GM21737 (cell line): ENCODE measurements at regions not wholly inside any gene's neighbourhood (a gene's known extent, or its start where the extent isn't known, plus 50 kb on each side); places are given as distances from the start of the nearest gene placed in this dataset.

Experiments used
- ATAC-seq: cut with Tn5 transposase; IDR thresholded peaks from one replicate; pipeline ENCODE4 v1.9.1; 2021; ENCODE audit warnings: mild to moderate bottlenecking, moderate library complexity; ENCODE audit not compliant: unreplicated experiment

DNA sequence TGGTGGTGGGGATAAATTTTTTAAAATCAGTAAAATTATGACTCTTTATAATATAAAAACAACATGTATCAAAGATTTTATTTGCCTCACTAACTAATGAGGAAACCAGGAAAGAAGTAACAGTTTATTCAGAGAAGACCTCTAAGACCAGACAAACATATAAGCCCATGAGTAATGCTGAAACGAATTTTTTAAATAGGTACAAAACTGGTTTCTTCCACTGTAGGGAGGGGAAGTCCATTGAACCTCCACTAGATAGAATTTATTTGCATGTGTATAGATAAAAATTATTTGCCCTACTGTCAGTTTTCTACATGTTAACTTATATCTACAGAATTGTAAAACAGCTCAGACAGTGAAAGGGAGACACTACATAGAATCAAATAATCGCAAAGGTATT lies 86.8 kb downstream of the ZC3H11B start:
- no peak for ATAC-seq

DNA sequence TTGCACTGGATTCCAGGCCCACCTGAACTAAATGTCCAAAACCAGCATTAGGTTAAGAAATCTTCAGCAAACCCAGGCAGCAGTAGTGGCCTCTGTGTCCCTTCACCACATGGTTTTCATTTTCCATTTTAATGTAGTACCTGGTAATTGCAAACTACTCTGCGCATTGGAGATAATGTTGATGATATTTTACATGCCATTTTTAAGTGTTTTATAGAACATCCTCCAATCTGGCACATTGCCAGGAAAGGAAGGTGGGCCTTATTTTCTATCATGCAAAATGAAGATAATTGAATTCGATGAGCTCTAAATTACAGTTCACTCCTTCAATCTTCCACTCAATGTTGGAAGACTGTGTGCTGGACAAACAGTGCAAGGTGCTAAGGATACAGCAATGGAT lies 89.5 kb downstream of the ZC3H11B start:
- ATAC-seq: no peak

- ATAC-seq: no peak
These were observed 91.6 kb downstream of the ZC3H11B start for GRCh38 chr1:219521325-219521724.

GRCh38 chr1:219520241-219520640 lies 92.7 kb downstream of the ZC3H11B start:
- no peak for ATAC-seq

- ATAC-seq: no peak
These were observed 94.0 kb downstream of the ZC3H11B start for GRCh38 chr1:219518907-219519248.

- ATAC-seq: no peak
These were observed 94.6 kb downstream of the ZC3H11B start for GRCh38 chr1:219518168-219518906.

DNA sequence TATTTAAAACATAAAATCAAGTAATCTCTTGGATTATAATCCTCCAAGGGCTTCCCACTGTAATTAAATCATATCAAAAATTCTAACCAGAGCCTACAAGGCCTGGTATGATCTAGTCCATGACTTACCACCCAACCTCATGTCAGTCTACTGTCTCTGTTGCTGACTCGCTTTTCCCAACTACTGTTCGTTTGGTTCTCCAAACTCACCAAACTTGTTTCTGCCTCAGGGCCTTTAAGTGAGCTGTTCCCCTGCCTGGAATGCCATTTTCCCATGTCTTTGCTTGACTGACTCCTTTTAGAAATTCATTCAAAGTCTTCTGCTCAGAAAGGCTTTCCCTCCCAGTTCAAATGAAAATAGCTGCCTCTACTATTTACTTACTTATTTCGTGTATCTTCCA lies 95.9 kb downstream of the ZC3H11B start:
- ATAC-seq: no peak

- no peak for ATAC-seq
These were observed 98.2 kb downstream of the ZC3H11B start for GRCh38 chr1:219514728-219515127.

- no peak for ATAC-seq
These were observed 105.5 kb downstream of the ZC3H11B start for GRCh38 chr1:219507437-219507836.

- no peak for ATAC-seq
These were observed 106.0 kb downstream of the ZC3H11B start for GRCh38 chr1:219506936-219507335.

DNA sequence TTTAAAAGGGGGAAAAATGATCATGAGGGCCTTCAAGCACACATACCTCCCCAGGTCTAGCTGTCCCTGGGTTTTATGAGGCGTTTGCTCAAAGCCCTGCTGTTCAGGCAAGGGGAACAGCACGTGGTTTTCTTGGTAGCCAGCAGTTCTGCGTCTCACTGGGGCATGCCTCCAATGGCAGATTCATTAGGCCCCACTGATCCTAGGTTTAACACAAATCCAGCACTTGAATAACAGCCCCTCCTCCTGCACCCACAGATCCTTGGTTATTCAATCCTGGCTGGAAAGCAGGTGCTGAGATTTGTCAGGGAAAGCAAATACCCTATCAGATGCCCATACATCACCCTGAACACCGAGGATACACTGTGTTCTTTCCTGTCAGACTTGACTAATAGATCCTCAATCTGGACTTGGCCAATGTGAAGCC lies 106.4 kb downstream of the ZC3H11B start:
- no peak for ATAC-seq

GRCh38 chr1:219505886-219506285 lies 107.0 kb downstream of the ZC3H11B start:
- ATAC-seq: no peak

DNA sequence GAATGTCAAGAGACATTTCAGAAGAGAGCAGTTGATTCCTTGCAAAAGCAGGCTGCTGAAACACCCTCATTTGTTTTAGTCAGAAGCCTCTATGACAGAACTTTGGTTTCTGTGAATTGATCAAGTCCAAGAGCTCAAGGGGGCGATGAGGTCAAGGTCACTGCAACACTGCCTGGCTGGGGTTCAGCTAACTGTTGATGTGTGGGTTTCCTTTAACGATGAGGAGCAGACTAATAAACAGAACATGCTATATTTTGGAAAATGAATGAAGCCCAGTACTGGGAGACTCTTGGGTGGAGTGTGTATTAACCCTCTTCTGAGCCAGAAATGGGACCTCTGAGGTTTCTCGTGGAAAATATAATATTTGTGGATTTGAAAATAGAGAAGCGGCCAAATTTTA lies 109.3 kb downstream of the ZC3H11B start:
- ATAC-seq: no peak

DNA sequence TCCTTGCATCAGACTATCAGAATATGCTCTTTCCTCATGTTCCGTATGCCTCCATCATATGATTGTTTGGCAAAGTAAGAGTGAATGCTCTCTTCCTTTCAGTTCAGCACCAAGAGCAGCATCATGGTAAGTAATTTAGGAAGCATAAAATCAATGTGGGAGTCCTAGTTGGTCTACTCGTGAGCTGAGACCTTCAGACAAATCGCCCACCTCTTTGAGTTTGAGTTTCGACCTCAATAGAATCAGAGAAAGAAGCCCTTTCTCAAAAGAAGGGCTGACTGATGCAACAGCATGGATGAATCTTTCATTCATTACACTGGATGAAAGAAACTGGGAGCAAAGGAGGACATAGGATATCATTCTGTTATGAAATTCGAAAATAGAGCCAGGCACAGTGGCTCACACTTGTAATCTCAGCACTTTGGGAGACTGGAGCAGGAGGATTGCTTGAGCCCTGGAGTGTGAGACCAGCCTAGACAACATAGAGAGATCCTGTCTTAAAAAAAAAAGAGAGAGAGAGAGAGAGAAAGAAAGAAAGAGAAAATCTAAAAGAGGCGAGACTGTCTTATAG lies 112.5 kb downstream of the ZC3H11B start:
- no peak for ATAC-seq

- ATAC-seq: no peak
These were observed 114.2 kb downstream of the ZC3H11B start for GRCh38 chr1:219498666-219499065.

GRCh38 chr1:219495737-219496408 lies 117.0 kb downstream of the ZC3H11B start:
- no peak for ATAC-seq

DNA sequence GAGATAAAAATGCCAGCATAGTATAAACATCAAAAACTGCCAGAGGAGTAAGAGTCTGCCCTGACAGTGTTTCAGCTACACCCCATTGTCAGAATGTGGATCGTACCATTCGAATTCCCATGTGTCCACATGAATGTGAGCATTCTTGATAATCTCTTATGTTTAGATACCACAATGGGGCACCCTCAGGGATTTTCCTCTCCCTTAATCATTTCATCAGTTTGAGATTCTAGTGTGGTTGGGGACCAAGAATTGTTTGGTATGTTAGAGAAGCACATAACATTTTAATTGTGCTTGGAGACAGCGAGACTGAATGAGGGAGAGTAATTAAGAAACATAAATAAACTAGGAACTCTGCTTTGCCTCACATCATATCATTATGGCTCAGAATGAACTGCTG lies 120.2 kb downstream of the ZC3H11B start:
- no peak for ATAC-seq

- ATAC-seq: no peak
These were observed 122.3 kb downstream of the ZC3H11B start for GRCh38 chr1:219490566-219490965.

GRCh38 chr1:219489636-219490035 lies 123.3 kb downstream of the ZC3H11B start:
- ATAC-seq: no peak

DNA sequence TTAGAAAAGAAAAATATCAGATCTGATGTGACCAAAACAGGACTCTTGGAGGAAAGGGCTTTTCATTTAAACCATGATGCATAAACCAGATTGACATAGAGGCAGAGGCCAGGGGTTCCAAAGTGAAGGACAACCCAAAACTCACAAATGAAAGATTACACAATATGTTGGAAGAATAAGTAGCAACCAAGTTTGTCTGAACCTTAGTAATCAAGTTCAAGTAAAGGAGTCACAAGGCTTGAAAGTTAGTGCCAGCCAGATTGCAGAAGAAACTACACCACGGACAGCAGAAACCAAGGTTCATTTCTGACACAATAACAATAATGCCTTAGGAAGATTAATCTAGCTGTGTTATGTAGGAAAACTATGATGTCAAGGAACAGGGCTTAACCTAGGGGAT lies 124.6 kb downstream of the ZC3H11B start:
- ATAC-seq: no peak

- ATAC-seq: no peak
These were observed 129.4 kb downstream of the ZC3H11B start for GRCh38 chr1:219483530-219483929.

GRCh38 chr1:219480011-219480410 lies 132.9 kb downstream of the ZC3H11B start:
- no peak for ATAC-seq
